NCI-H2107 treated with DMSO at 0.1 percent for 48 hours (cell line): ENCODE measurements at regions not wholly inside any gene's neighbourhood (a gene's known extent, or its start where the extent isn't known, plus 50 kb on each side); places are given as distances from the start of the nearest gene placed in this dataset.
A peak's percentile ranks its signal among the peaks of the same experiment; 100 is the strongest.
"Not testable (repeated sequence)": the region's sequence is repeated elsewhere in the genome, so short reads cannot be mapped to it uniquely, and the experiment has no call there.

Experiments
- DNase-seq: peaks from one replicate; lab custom pipeline; 2025; ENCODE audit not compliant: unreplicated experiment; lab: John Stamatoyannopoulos, UW

DNA sequence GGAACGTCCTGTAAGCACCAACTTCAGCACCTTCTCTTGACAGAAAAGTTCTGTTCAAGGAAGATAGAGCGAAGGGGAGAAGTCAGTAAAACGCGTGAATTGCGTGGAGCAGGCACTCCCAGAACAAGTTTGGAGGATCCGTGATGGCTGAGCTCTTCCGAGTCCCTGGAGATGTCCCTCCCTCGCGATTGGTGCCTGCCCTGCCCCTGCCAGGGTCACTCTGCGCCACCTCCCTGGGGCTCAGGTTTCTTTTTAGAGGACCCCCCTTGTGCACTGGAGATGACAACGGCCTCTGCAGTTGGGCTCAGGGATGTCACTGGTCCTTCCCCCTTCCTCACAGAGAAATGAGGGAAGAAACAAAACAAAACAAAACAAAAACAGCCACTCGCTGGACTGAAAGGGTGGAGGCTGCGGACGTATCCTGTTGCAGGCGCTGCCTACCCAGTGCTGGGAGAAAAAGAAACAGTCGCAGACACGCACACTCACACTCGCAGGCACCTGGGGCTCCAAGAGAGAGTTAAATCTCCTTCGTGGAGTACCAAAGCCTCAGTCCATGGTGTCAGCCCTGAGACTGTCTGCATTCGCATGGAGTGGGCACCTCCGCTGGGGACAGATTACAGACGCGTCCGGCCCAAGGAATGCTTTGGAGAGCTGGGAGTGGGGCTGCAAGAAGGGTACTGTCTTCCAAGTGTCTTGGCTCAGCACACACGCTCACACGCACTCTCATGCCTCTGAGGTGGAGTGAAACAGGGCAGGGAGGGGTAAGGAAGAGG is 512.7 kb downstream of the SLCO4C1 start:
- DNase-seq: peak; percentile 1

DNA sequence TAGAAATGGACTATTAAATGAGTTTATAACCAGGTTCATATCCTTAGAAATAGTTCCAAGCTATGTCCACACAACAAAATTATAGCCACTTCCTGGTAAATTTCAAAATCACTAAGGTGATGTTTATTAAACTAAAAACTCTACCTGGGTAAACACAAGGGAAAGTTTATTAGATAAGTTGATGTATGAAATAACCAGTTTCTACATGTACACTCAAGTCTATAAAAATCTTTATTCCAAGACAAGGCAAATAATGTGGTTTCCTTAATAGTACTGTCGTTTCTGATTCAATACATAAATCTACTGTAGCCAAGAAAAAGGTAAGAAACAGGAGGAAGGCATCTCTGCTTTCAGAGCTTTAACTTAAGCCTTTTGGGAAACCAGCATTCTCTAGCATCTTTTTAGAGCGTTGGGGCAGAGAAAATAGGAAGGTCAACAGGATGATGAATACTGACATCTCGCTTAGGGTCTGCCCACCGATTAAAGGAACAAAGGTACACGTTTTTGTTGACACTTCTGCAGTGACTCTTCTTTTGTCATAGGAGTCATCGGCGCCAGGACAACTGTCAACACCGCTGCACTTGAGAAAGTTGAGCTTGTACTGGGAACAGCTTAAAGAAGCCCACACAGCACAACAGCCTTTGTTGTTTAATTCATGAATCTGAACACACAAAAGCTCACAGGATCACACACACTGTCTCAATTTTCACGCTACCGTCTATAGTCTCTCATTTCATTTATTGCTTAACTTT is 513.6 kb downstream of the SLCO4C1 start:
- DNase-seq: peak; percentile 3

DNA sequence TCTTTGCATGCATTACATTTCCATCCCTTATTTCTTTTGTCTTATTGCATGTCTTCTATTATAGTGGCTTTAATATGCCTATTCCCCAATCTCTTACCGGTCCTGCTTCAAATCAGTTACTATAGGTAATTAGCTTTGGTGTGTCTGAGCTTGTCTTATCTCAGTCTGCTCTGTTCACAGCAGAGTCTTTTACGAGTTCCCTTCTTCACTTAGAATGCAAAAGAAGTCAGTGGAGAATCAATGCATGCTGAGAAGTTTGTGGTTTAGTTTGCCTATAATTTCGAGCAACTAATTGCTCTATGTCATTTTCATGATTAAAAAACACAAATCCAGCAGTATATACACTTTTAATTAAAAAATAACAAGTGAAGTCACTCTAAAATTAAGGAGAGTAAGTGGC is 545.0 kb downstream of the SLCO4C1 start:
- no peak for DNase-seq

DNA sequence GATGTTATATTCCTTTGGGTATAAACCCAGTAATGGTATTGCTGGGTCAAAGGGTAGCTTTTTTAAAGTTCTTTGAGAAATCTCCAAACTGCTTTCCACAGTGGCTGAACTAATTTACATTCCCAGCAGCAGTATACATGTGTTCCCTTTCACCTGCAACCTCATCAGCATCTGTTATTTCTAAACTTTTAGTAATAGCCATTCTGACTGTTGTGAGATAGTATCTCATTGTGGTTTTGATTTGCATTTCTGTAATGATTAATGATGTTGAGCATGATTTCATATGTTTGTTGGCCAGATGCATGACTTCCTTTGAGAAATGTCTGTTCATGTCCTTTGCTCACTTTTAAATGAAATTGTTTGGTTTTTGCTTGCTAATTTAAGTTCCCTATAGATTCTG is 553.1 kb downstream of the SLCO4C1 start:
- not testable (repeated sequence) for DNase-seq

DNA sequence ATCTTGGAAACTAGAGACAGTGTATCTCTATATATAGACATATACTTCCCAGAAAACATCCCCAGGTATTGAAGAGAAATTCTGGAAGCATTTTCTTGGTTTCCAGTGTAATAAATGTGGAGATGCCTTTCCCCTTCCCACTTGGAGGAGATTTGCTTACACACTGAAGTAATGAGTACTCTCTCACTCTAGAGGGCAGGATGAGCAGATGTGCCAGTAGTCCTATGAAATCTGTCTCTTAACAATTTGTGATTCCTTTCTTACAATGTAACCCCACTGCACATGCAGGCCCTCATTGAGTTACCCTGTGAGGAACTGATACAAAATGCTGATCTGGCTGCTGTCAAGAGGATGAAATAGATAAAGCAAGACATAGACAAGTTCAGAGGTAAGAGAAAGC is 567.2 kb downstream of the SLCO4C1 start:
- DNase-seq: no peak

DNA sequence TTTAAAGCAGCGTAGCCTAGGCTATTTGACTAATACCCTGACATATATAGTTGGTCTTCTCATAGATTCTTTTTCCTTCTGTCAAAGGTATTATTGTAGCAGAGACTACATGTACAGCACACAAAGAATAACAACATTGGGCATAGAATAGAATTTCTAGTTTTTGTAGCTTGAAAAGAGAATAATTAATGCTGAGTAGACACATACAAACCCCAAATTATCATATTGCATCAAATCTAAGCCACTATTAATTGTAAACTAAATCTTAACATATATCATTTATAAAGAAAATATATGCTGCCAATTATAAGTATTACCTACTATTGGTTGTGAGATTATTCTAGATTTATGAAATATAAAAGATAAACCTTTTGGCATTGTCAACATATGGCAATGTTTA is 574.5 kb downstream of the SLCO4C1 start:
- DNase-seq: no peak

DNA sequence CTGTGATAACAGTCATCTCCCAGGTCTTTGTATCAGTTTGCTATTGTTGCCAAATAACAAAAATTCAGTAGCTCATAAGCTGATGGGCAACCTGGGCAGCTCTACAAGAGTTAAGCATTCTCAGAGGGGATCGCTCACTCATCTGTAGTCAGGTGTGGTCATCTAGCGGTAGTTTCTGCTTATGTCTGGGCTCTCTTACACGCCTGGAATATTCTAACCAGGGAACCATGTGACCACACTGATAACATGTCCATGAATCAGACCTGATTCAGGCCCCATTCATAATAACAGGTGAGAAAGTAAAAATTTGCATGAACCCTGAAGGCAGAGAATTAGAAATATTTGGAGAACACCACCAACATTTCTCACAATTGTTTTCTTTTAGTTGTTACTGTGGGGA is 576.1 kb downstream of the SLCO4C1 start:
- no peak for DNase-seq

DNA sequence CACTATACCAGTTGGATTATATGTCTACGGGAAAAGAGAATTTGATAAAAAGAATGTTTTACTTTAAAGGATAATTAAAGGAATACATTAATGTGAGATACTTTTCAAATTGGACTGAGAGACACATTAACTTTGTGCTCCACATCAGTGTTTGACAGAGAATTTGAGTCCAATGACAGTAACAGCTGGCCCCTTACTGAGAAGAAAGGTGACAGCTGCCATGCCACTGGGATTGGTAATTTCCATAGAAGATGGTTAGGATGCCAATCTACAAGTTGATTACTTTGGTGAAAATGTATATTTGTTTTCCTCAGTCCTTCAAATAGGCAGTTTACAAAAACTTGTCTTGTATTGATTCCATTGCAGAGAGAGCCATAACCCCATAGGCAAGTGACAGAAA is 578.4 kb downstream of the SLCO4C1 start:
- DNase-seq: no peak

DNA sequence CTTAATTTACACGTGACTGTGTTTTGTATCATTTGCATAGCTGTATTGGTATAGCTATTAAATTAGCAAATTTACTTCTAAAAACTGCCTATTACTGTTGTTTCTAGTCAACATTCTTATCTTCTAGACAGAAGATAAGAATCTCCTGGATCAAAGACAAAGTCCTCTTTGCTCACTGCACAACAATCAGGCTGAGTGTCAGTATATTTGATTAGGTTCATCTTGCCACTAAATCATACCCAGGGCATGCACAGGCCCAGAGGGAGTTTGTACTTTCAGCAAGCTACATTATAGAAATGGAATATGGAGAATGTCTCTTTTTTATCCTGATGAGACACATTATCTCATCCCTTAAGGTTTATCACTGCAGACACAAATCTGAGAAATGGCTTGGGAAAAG is 579.1 kb downstream of the SLCO4C1 start:
- DNase-seq: no peak

DNA sequence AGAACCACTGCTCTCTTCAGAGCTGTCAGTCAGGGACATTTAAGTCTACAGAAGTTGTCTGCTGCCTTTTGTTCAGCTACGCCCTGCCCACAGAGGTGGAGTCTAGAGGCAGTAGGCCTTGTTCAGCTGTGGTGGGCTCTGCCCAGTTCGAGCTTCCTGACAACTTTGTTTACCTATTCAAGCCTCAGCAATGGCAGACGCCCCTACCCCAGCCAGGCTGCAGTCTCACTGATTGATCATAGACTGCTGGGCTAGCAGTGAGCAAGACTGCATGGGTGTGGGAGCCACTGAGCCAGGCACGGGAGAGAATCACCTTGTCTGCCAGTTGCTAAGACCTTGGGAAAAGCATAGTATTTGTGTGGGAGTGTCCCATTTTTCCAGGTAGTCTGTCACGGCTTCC is 580.3 kb downstream of the SLCO4C1 start:
- not testable (repeated sequence) for DNase-seq

DNA sequence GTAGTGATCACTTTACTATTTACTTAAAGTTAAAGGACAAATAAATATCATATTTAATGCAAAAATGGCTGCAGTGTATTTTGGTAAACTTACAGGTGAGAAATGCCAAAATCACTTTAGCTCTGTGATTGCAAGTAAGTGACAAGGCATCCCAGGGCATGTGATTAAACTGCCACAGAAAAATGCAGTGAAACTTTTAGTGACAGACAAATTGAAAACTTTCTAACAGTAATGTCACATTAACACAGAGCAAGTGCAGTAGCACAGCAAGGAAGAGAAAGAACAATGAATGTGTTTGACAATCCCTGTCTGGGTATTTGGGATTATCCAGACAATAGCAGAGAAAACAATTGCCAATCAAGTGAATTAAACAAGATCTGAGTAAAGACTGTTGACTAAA is 606.8 kb downstream of the SLCO4C1 start:
- no peak for DNase-seq

DNA sequence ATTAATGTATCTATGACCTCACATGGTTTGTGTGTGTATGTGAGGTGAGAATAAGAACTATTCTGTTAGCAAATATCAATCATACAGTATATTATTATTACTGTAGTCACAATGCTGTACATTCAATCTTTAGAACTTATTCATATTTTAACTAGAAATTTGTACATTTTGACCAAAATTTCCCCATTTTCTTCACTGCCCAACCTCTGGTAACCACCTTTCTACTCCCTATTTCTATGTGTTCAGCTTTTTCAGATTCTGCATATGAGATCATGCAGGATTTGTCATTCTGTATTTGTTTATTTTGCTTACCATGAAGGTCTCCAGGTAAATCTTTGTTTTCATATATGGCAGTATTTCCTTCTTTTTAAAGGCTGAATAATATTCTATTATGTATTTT is 607.9 kb downstream of the SLCO4C1 start:
- no peak for DNase-seq

DNA sequence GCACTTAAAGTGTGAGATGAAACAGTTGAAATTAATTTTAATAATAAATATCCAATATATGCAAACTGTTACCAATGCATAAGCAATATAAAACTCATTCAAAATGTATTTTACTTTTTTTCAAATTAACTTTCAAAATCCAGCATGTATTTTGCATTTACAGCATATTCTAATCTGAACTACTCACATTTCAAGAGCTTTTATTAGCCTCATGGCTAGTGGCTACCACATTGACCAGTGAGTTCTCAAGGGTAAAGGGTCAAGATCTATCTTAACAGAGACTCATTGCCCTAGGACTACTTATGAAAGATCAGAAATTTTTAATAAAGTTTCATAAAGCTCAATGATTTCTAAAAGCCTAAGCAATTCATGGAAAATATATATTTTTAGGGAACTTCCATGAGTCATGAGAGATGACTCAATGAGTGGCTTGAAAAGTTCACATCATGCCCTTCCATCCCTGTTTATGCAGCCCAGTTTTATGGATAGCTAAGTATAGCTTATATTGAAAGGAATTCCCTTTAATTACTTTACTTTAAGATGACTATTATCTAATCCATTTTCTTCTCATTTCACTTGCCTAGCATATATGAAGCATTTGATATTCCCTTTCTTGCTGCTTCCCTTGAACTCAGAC is 608.6 kb downstream of the SLCO4C1 start:
- no peak for DNase-seq

DNA sequence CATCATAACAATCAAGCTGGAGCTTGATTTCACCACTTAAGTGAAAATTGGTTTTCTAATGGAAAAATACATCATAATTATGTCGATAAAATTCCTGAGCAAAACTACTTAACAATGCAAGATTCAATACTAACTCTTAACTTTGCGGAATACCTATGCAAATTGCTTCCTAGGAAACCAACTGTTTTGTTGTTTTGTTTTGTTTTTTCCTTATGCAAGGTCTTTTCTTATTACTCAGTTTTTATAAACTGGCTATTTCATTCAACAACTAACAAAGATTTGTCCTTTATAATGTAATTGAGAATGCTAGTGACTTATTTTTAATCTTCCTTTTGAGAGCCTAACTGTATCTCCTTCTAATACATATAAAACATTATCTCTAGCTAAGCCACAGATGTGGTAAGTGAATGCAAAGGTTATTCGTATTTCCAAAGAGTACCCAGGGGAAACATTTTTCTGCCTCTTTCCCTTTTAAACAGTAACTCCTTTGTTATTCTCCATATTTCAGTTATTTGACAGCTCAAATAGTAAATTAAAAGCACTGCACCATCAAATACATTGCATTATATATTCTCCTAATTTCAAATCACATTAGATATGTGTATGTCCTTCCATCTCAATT is 609.4 kb downstream of the SLCO4C1 start:
- no peak for DNase-seq

DNA sequence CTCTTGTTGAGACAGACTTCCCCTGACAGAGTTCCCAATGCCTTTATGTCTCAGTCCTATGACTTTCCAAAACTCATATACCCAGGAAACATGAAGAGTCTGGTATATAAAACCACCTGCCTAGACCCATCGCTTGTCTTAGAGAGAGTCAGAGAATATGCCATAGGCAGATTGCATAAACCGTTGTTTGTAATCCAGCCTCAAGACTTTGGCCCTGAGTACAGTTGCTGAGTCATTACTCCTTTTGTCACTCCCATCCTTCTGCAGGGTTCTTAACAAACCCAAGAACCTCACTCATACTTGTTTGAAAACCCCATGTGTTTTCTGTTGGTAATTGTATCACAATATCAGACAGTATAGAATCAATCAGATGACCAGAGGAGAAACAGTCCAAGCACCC is 616.3 kb downstream of the SLCO4C1 start:
- no peak for DNase-seq

DNA sequence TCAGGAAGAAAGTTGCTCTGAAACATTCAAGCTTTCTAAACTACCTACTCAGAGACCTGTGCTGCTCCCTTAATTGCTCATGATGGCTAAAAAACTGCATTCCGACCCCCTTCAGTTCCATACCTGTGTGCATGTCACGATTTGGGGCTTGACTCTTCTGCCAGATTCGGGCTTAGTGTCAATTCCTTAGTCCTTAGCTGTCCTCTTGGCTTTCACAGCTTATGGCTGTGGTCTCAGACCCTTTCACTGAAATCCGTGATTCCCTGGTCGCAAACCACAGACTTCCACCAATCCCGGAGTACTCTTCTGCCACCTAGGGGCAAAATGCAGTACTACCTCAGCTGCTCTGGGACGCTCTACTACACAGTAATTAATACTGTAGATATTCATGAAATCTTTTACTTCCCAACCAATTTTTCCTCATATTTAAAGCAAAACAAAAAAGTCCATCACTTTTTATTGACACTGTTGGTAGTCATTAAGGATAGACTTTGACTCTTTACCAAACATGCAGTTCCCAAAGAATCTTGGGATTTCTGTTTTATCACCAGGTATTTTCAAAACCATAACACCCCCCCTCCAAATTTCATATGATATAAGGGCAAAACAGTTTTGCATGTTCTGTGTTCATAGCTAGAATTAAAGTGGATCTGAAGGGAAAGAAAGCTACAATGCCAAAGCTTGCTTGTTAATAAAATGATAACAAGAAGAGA is 617.4 kb downstream of the SLCO4C1 start:
- DNase-seq: peak; percentile 38

DNA sequence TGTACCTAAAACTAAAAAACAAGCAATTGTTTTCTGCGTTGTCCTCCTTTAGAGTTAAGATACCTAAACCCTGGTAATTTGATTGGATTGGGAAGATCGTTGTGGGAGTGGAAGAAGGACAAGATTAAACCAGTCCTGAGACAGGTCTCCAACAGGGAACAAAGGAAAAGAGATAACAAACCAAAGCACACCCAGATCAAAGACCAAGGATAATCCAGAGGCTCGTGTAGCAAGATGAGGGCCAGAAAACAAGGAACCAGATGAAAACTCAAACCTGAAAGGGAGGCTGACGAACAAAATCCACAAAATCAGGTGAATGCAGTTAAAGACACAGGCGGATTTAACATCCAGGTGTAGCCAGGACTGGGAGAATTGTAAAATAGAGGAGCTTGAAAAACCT is 618.1 kb downstream of the SLCO4C1 start:
- DNase-seq: no peak

DNA sequence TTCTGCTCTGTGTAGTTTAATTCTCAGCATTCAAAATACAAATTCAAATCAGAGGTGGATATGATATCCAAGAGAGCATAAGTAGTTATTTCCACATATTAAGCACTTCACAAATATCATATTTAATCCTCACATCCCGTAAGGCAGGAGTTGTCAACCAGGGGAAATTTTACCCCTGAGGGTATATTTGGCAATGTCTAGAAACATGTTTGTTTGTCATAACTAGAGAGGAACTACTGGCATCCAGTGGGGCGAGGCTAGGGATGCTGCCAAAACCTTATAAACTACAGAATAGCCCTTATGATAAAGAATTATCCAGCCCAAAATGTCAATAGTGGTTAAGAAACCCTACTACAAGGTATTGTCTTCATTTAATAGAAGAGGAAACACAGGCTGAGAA is 619.4 kb downstream of the SLCO4C1 start:
- DNase-seq: no peak

DNA sequence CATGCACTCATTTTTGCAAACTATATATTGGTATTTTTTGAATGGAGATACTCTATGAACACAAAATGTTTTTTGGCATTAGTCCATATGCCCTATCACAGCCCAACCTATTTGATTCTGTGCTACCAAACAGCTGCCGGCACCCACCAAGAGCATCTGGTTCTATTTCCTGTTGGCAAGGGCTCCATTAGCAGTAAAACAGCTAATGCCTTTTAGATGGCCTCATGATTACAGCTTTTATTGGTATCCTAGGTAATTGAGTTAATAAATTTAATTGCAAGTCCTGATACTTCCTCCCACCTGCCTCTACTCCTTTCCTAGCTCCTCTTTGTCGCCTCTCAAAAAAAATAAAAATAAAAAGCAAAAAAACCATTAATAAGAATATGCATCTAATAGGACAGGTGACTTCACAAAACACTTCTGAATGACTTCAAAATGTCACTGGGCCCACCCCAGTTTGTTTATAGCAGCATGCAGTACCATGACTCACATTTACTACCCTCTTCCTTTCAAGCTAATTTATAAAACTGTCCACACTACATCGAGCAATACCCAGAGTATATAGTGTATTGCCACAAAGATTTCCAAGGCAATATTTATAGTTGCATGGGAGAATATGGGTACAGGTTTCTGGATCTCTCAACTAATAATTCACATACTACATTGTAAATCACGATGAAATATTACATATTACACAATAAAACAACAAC is 620.4 kb downstream of the SLCO4C1 start:
- DNase-seq: no peak

DNA sequence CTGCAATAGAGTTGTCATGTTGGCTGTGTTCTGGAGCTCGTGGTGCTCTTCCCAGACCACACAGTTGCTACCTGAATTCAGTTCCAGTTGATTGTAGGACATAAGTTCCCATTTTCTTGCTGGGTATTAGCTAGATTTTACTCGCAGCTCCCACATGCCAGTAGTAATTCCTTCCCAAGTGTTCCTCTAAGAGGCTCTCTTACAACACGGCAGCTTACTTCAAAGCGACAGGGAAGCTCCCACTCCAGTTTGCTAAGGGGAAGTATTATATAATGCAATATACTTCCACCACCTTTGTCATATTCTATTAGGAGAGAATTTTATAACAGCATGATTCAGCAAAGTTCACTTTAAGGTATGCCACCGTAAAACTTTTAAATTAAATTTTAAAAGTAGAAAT is 623.0 kb downstream of the SLCO4C1 start:
- DNase-seq: no peak
